Activated CD4-positive, alpha-beta memory T cell treated with anti-CD3 and anti-CD28 coated beads for 36 hours (primary cell): ENCODE measurements at regions not wholly inside any gene's neighbourhood (a gene's known extent, or its start where the extent isn't known, plus 50 kb on each side); places are given as distances from the start of the nearest gene placed in this dataset.
"Not testable (repeated sequence)": the region's sequence is repeated elsewhere in the genome, so short reads cannot be mapped to it uniquely, and the experiment has no call there.

Experiments used
- CTCF ChIA-PET: fragments of 350-600 bp; sonication (Branson Sonifier 250); formaldehyde crosslinking; loops from one replicate; lab custom pipeline; 2021; ENCODE audit warnings: antibody characterized with exemption, inconsistent platforms; lab: Charles Lee
- POLR2A ChIA-PET: fragments of 350-600 bp; sonication (Branson Sonifier 250); formaldehyde crosslinking; loops from one replicate; lab custom pipeline; 2021; ENCODE audit warnings: antibody characterized with exemption; lab: Charles Lee
- DNase-seq: peaks from one replicate; pipeline ENCODE4 v3.0.0-alpha.2; 2020
- H3K27ac Mint-ChIP-seq: one replicate; pipeline ENCODE4 v1.8.0; 2021; ENCODE audit warnings: mixed read lengths
- H3K27me3 Mint-ChIP-seq: one replicate; pipeline ENCODE4 v1.8.0; 2021; ENCODE audit warnings: mixed read lengths
- H3K36me3 Mint-ChIP-seq: one replicate; pipeline ENCODE4 v1.8.0; 2021; ENCODE audit warnings: mixed read lengths
- H3K4me1 Mint-ChIP-seq: one replicate; pipeline ENCODE4 v1.8.0; 2021; ENCODE audit warnings: low read depth, mixed read lengths
- H3K4me3 Mint-ChIP-seq: one replicate; pipeline ENCODE4 v1.8.0; 2021; ENCODE audit warnings: mild to moderate bottlenecking, mixed read lengths
- H3K9me3 Mint-ChIP-seq: one replicate; pipeline ENCODE4 v1.8.0; 2021; ENCODE audit warnings: mixed read lengths
- intact Hi-C: fragments of 100-400 bp; cut with micrococcal nuclease; formaldehyde crosslinking; loops from one replicate; pipeline ENCODE4 v1.15.1; 2023

DNA sequence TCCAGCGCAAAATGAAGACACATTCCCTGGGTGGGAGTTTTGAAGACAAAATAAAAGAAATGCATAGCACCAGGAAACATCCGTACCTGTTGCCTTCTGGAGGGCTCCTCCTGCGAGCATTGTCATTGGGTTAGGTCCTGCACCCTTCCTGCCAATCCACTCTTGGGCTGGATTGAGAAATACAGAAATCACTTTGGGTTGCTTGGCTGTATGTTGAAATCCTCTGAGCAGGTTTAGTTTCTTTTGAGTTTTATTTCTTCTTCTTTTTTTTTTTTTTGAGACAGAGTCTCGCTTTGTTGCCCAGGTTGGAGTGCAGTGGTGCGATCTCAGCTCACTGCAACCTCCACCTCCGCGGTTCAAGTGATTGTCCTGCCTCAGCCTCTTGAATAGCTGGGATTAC, 67.6 kb downstream of the ARF6 start:
- no peak for DNase-seq
- H3K4me3 Mint-ChIP-seq, result no peak overlapping the region
- H3K9me3 Mint-ChIP-seq, result no peaks in the 10 kb centered on the region
- POLR2A ChIA-PET, result interaction anchor here (1.8 kb wide), 1 partner anchor 61 kb away, joined by 6 read pairs; no protein-coding TSS in a partner anchor
- CTCF ChIA-PET, result no interaction called here
- H3K4me1 Mint-ChIP-seq, result peaks cover 39% of the 10 kb centered on the region
- H3K27me3 Mint-ChIP-seq, result no peaks in the 10 kb centered on the region
- intact Hi-C loops, result no loop called here
- no peaks in the 10 kb centered on the region for H3K36me3 Mint-ChIP-seq
- H3K27ac Mint-ChIP-seq, result no peak overlapping the region

DNA sequence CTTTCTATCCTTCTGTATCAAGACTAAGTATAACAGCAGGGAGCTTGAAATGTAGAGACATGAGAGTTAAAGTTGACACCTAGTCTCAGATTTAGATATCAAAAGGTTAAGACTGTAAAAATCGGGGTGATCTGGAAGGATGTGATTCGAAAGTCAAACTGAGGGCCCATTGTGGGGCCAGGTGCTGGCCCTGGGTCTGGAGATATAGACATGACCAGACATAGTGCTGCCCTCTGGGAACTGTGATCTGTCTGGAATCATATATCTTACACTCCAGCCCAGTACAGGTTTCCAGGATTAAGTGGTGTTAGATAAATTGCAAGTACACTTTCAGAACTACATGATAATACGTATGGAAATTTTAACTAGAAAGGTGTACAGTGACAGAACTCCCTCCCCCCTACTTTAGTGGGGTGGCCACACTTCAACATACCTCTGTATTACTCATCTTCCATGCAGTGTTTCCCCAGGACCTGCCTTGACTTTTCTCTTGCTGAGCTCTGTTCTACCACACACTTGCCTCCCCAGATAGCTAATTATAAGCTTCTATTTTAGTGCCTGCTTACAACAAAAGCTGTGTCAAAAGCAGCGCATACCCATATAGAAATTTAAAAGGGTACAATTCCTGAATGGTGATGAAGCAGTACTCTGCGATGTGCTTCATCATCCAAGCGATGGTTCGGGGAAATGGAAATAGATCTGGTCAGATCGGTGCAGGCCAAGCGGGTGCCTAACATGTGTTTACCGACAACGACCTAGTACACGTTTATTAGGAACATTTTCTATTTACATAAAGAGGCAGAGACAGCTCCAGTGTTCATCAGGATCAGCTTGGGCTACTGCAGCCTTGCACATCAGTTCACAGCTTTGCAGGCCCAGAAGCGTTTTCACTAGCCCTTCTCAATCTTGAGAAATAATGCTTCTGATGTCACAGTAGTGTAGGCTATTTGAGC, 68.7 kb downstream of the ARF6 start:
- CTCF ChIA-PET, result interaction anchor here (0.7 kb wide), 1 partner anchor 9 kb away, joined by 4 read pairs; no protein-coding TSS in a partner anchor
- H3K9me3 Mint-ChIP-seq, result no peaks in the 10 kb centered on the region
- H3K4me3 Mint-ChIP-seq, result no peak overlapping the region
- no peaks in the 10 kb centered on the region for H3K36me3 Mint-ChIP-seq
- H3K27ac Mint-ChIP-seq, result peak overlapping the region; percentile 32
- POLR2A ChIA-PET, result interaction anchor here (1.0 to 1.8 kb wide), 4 partner anchors 9 to 62 kb away, joined by 3 to 6 read pairs (median 3); no protein-coding TSS in a partner anchor
- intact Hi-C loops, result loop anchor here (1.0 kb wide), 2 partner anchors 11 to 38 kb away; no protein-coding TSS in a partner anchor
- H3K4me1 Mint-ChIP-seq, result peaks cover 42% of the 10 kb centered on the region
- DNase-seq, result no peak
- no peaks in the 10 kb centered on the region for H3K27me3 Mint-ChIP-seq

DNA sequence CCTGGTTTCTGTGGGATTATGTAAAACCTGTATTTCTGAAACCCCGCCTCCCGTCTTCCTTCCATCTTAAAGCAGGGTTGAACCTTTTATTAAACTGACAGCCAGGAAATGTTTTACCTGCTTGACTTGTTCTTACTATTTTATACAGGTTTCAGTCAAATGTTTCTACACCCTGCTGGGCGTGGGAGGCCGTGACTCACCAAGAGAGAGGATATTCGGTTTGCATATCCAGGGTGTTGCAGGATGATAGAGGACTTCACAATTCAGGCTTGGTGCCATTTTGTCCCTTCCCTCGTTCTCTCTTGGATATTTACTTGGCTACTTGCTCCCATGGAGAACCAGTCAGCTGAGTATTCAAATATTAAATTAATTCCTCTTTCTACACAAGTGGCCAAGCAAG, 69.7 kb downstream of the ARF6 start:
- H3K27ac Mint-ChIP-seq, result peak overlapping the region; percentile 61

DNA sequence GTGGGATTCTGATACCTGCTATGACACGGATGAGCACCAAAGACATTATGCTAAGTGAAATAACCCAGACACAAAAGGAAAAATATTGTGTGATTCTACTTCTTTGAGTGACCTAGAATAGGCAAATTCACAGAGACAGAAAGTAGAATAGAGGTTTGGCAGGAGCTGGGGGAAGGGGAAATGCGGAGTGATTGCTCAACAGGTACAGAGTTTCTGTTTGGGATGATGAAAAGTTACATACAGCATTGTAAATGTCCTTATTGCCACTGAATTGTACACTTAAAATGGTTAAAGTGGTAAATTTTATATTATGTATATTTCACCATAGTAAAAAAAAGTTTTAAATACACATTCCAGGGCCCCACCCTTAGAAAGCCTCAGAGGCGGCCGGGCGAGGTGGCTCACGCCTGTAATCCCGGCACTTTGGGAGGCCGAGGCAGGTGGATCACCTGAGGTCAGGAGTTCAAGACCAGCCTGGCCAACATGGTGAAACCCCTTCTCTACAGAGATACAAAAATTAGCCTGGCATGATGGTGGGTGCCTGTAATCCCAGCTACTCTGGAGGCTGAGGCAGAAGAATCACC, 72.3 kb downstream of the ARF6 start:
- POLR2A ChIA-PET, H3K9me3 Mint-ChIP-seq, intact Hi-C loops, H3K4me3 Mint-ChIP-seq, H3K27me3 Mint-ChIP-seq, H3K27ac Mint-ChIP-seq, H3K36me3 Mint-ChIP-seq, DNase-seq, CTCF ChIA-PET: not testable (repeated sequence)
- H3K4me1 Mint-ChIP-seq, result peaks cover 39% of the 10 kb centered on the region

More for the DNA sequence above, 69.7 kb downstream of the ARF6 start:
- Mint-ChIP-seq H3K4me3 (no peak overlapping the region), H3K36me3 (no peaks in the 10 kb centered on the region), H3K4me1 (peaks cover 43% of the 10 kb centered on the region), H3K9me3 (no peaks in the 10 kb centered on the region), H3K27me3 (no peaks in the 10 kb centered on the region)
- POLR2A ChIA-PET, result interaction anchor here (1.0 to 1.8 kb wide), 4 partner anchors 8 to 63 kb away, joined by 3 to 6 read pairs (median 4); no protein-coding TSS in a partner anchor
- intact Hi-C loops, result loop anchor here (1.0 kb wide), 2 partner anchors 12 to 37 kb away; no protein-coding TSS in a partner anchor
- CTCF ChIA-PET, result interaction anchor here (0.6 kb wide), 1 partner anchor 22 kb away, joined by 4 read pairs; no protein-coding TSS in a partner anchor
- DNase-seq, result peak; percentile 90

DNA sequence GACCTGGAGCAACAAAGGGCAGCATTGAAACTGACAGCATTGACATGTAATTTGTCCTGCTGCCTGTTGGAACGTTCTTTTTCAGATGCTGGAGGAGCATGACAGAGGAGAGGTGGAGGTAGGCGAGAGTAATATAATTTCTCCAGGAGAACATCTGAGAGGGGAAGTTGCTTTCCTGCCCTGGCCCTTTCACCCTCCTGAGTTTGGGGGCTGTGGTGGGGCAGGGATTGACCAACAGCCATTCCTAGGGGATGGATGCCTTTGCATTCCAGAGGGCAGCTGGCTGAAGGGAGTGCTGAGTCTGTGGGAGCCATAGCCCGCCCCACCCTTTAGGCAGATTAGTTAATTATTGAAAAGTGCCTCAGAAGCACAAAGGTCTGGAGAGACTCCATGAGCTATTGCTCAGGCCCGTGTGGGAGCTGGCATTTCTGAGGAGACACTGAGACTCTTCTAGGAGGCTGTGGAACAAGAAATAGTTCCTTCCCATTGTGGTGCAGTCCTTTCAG, 73.5 kb downstream of the ARF6 start:
- CTCF ChIA-PET, result no interaction called here
- intact Hi-C loops, result no loop called here
- DNase-seq, result no peak
- no peak overlapping the region for H3K4me3 Mint-ChIP-seq
- H3K9me3 Mint-ChIP-seq, result no peaks in the 10 kb centered on the region
- H3K4me1 Mint-ChIP-seq, result peaks cover 40% of the 10 kb centered on the region
- no peaks in the 10 kb centered on the region for H3K36me3 Mint-ChIP-seq
- no peak overlapping the region for H3K27ac Mint-ChIP-seq
- H3K27me3 Mint-ChIP-seq, result no peaks in the 10 kb centered on the region
- POLR2A ChIA-PET, result interaction anchor here (1.0 kb wide), 1 partner anchor 10 kb away, joined by 5 read pairs; no protein-coding TSS in a partner anchor

DNA sequence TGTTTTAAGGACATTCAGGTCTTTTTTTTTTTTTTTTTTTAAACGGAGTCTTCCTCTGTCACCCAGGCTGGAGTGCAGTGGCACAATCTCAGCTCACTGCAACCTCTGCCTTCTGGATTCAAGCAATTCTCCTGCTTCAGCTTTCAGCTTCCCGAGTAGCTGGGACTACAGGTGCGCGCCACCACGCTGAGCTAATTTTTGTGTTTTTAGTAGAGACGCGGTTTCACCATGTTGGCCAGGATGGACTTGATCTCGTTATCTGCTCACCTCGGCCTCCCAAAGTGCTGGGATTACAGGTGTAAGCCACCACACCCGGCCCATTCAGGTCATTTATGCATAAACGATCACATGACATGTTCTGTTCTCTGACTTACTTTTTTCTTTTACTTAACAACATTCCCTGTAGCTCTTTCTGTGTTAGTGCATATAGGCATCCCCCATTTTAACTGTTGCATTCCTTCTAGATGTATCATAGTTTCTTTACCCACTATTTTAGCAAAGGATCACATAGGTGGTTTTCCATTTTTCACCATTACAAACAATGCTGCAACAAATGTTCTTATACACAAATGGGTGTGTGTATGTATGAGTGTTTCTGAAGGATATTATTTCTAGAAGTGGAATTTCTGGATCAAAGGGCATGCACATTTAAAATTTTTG, 74.2 kb downstream of the ARF6 start:
- DNase-seq, result no peak
- POLR2A ChIA-PET, result interaction anchor here (1.0 kb wide), 1 partner anchor 9 kb away, joined by 5 read pairs; no protein-coding TSS in a partner anchor
- Mint-ChIP-seq H3K4me3 (no peak overlapping the region), H3K4me1 (peaks cover 40% of the 10 kb centered on the region), H3K27ac (no peak overlapping the region), H3K27me3 (no peaks in the 10 kb centered on the region), H3K36me3 (no peaks in the 10 kb centered on the region), H3K9me3 (no peaks in the 10 kb centered on the region)
- intact Hi-C loops, result no loop called here
- CTCF ChIA-PET, result interaction anchor here (0.6 kb wide), 1 partner anchor 377 kb away, joined by 4 read pairs; no protein-coding TSS in a partner anchor

DNA sequence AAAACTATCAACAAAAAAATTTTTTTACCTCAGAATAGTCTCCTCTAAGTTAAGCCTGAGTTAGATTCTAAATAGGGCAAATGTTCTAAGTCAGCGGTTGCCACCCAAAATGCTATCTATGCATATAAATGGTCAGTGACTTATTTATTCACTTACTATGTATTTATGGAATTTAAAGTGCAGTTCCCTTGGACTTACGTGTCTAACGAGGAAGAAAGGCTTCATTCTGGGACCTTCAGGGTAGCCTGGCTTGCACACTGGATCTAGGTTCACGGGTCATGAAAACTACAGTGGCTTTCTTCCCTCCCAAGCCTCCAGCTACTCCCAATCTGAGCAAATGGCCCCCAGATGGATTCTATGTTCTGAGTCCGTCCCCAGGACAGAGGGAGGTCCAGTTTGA, 77.1 kb downstream of the ARF6 start:
- peaks cover 51% of the 10 kb centered on the region for H3K4me1 Mint-ChIP-seq
- H3K4me3 Mint-ChIP-seq, result no peak overlapping the region
- CTCF ChIA-PET, result interaction anchor here (0.8 to 4.2 kb wide), 9 partner anchors 18 to 104 kb away, joined by 3 to 39 read pairs (median 5); no protein-coding TSS in a partner anchor
- no peaks in the 10 kb centered on the region for H3K9me3 Mint-ChIP-seq
- no peak for DNase-seq
- intact Hi-C loops, result loop anchor here (2.0 to 5.0 kb wide), 4 partner anchors 23 to 552 kb away; no protein-coding TSS in a partner anchor
- POLR2A ChIA-PET, result interaction anchor here (0.8 to 4.9 kb wide), 15 partner anchors 8 to 118 kb away, joined by 3 to 162 read pairs (median 15); partner anchors contain the start of gene ARF6
- H3K27me3 Mint-ChIP-seq, result no peaks in the 10 kb centered on the region
- peak overlapping the region; percentile 95 for H3K27ac Mint-ChIP-seq
- no peaks in the 10 kb centered on the region for H3K36me3 Mint-ChIP-seq

DNA sequence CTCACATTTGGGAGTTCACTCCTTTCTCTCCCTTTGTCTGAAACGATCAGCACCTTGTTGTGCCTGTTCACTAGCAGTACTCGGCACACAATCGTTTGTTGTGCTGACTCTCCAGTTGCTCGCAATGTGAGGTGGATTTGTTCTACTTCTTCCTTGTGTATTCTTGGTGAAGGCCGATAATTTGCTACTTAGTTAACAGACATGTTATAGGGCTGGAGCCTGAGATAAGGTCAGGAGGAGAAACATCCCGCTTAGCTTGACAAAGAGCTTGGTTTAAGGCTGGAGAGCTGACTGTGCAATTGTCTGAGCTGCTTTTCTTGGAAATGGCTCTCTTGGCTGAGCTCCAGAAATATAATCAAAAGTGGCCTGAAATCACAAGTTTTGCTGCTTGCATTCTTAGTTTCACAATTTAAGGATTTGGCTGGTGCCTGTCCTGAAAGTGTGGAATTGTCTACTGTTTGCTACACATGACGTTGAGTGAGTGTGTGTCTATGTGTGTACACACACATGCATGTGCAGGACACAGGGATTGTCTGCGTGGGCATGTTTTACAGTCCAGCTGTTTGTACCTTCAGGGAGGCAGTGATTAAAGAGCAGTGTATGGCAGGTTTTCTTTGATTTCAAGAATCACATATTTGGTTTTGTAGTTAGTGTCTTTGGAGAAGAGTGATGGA, 77.7 kb downstream of the ARF6 start:
- Mint-ChIP-seq H3K27me3 (no peaks in the 10 kb centered on the region), H3K4me3 (peak overlapping the region; percentile 62), H3K27ac (peak overlapping the region; percentile 95), H3K9me3 (no peaks in the 10 kb centered on the region), H3K4me1 (peaks cover 56% of the 10 kb centered on the region), H3K36me3 (no peaks in the 10 kb centered on the region)
- intact Hi-C loops, result loop anchor here (1.0 to 5.0 kb wide), 12 partner anchors 14 to 552 kb away; no protein-coding TSS in a partner anchor
- POLR2A ChIA-PET, result interaction anchor here (0.8 to 4.9 kb wide), 25 partner anchors 9 to 350 kb away, joined by 3 to 162 read pairs (median 9); partner anchors contain the start of genes ARF6, MGAT2 and RPL36AL
- CTCF ChIA-PET, result interaction anchor here (0.8 to 4.2 kb wide), 14 partner anchors 9 to 135 kb away, joined by 3 to 39 read pairs (median 5); no protein-coding TSS in a partner anchor
- no peak for DNase-seq

DNA sequence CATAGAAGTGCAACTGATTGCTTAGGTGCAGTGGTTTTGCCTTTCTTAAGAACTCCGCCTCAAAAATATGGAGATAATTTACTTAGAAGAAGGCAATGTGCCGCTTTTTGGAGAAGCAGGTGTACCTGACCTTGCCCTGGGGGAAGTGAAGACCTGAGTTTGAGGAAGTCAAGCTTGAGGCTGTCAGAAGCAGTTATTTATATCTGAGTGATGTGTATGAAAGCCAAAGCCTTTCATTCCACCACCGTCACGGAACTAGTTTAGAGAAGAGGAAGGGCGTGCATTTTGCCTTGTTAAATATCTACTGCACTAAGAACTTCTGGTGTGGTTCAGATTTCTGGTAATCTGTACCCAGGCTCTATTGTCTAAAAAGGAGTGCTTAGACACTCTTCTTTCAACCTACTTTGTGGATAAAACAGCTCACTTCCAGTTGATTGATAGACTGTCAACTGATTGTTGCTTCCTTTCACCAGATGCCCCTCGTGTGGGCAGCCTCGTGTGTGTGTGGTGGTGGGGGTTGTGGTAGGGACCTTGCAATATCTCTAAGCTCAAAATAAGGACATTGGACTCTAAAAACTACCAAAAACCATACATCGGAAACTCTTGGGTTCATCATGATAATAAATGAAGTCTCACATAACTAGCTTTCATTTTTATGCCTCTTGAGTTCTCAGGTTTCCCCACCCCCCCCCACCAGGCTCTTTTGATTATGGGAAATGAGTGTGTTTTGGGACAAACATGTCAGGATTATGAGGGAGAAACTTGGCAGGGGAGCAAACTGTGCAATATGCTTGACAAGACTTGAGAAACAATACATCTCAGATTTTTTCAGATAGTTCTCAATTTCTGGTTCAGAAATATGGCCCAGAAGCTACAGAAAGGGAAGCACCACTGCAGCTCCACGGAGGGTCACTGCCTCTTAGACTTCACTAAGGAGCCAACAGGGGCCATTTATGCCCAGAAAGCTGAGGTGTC, 78.6 kb downstream of the ARF6 start:
- Mint-ChIP-seq H3K9me3 (no peaks in the 10 kb centered on the region), H3K27me3 (no peaks in the 10 kb centered on the region), H3K4me3 (peak overlapping the region; percentile 62), H3K4me1 (peaks cover 61% of the 10 kb centered on the region), H3K27ac (peak overlapping the region; percentile 95), H3K36me3 (no peaks in the 10 kb centered on the region)
- CTCF ChIA-PET, result interaction anchor here (0.6 to 4.2 kb wide), 20 partner anchors 10 to 134 kb away, joined by 3 to 39 read pairs (median 5); partner anchors contain the start of gene NEMF
- intact Hi-C loops, result loop anchor here (1.0 to 5.0 kb wide), 12 partner anchors 13 to 551 kb away; no protein-coding TSS in a partner anchor
- DNase-seq, result peak; percentile 78
- POLR2A ChIA-PET, result interaction anchor here (0.8 to 4.9 kb wide), 32 partner anchors 8 to 551 kb away, joined by 3 to 162 read pairs (median 6); partner anchors contain the start of genes ARF6, MGAT2 and RPL36AL
